Neuronal stem cell (in vitro differentiated cells): ENCODE measurements at regions not wholly inside any gene's neighbourhood (a gene's known extent, or its start where the extent isn't known, plus 50 kb on each side); places are given as distances from the start of the nearest gene placed in this dataset.
"Not testable (repeated sequence)": the region's sequence is repeated elsewhere in the genome, so short reads cannot be mapped to it uniquely, and the experiment has no call there.

ENCODE experiments used
- DNase-seq: peaks from one replicate; pipeline ENCODE4 v3.0.0-alpha.2; 2013; ENCODE audit warnings: low spot score
- H2AFZ ChIP-seq: one replicate; pipeline ENCODE4 v1.6.1; 2013; ENCODE audit warnings: mild to moderate bottlenecking, low read length, inconsistent platforms
- H2AK5ac ChIP-seq: 2 replicates; pipeline ENCODE4 v1.6.1; 2013; ENCODE audit warnings: low read depth, mild to moderate bottlenecking, inconsistent platforms, low read length, moderate library complexity, mixed read lengths
- H2BK120ac ChIP-seq: 2 replicates; pipeline ENCODE4 v1.6.1; 2013; ENCODE audit warnings: low read depth, mild to moderate bottlenecking, inconsistent platforms, low read length, moderate library complexity, mixed read lengths
- H2BK12ac ChIP-seq: one replicate; pipeline ENCODE4 v1.6.1; 2013; ENCODE audit warnings: low read length, inconsistent platforms
- H2BK15ac ChIP-seq: 2 replicates; pipeline ENCODE4 v1.6.1; 2013; ENCODE audit warnings: mild to moderate bottlenecking, low read length, inconsistent platforms, mixed read lengths
- H2BK5ac ChIP-seq: one replicate; pipeline ENCODE4 v1.6.1; 2013; ENCODE audit warnings: inconsistent platforms, mild to moderate bottlenecking, low read length, moderate library complexity
- H3K14ac ChIP-seq: one replicate; pipeline ENCODE4 v1.6.1; 2013; ENCODE audit warnings: low read length, inconsistent platforms
- H3K18ac ChIP-seq: 2 replicates; pipeline ENCODE4 v1.6.1; 2013; ENCODE audit warnings: low read length, inconsistent platforms
- H3K23ac ChIP-seq: 2 replicates; pipeline ENCODE4 v1.6.1; 2013; ENCODE audit warnings: low read depth, mild to moderate bottlenecking, mixed read lengths, low read length, inconsistent platforms; ENCODE audit not compliant: poor library complexity
- H3K27ac ChIP-seq: replicated peaks from 3 replicates; pipeline ENCODE4 v1.5.1; 2013; ENCODE audit warnings: low read length, inconsistent platforms
- H3K27me3 ChIP-seq, 3 experiments: 2 replicates each; pipeline ENCODE4 v1.6.1; 2013; ENCODE audit warnings: low read length in 3 of 3, mild to moderate bottlenecking in 2 of 3, inconsistent platforms in 1 of 3, low read depth in 1 of 3, mixed read lengths in 1 of 3, moderate library complexity in 1 of 3; ENCODE audit not compliant: control insufficient read depth in 3 of 3, insufficient read depth in 3 of 3
- H3K36me3 ChIP-seq, 2 donors: replicated peaks in 1 of 2; 2 replicates each; pipeline ENCODE4 v1.6.1; 2013; ENCODE audit warnings: low read length in 2 of 2; ENCODE audit not compliant: control insufficient read depth in 2 of 2, insufficient read depth in 2 of 2
- H3K4ac ChIP-seq: 2 replicates; pipeline ENCODE4 v1.6.1; 2013; ENCODE audit warnings: inconsistent platforms, mild to moderate bottlenecking, low read length, moderate library complexity
- H3K4me1 ChIP-seq, 2 donors: 1 replicate in 1 of 2; 2 replicates in 1 of 2; pipeline ENCODE4 v1.6.1; 2013; ENCODE audit warnings: low read length in 2 of 2, low read depth in 1 of 2; ENCODE audit not compliant: control insufficient read depth in 2 of 2, insufficient read depth in 1 of 2
- H3K4me2 ChIP-seq: one replicate; pipeline ENCODE4 v1.6.1; 2013; ENCODE audit warnings: mild to moderate bottlenecking, low read length, inconsistent platforms; ENCODE audit not compliant: insufficient read depth, poor library complexity, severe bottlenecking
- H3K4me3 ChIP-seq, 2 donors: 2 replicates each; pipeline ENCODE4 v1.5.1; 2013; ENCODE audit warnings: low read length in 2 of 2, mild to moderate bottlenecking in 2 of 2, inconsistent platforms in 1 of 2, moderate library complexity in 1 of 2
- H3K79me1 ChIP-seq: one replicate; pipeline ENCODE4 v1.6.1; 2013; ENCODE audit warnings: low read depth, mild to moderate bottlenecking, inconsistent platforms, low read length, moderate library complexity
- H3K9ac ChIP-seq: one replicate; pipeline ENCODE4 v1.6.1; 2013; ENCODE audit warnings: mild to moderate bottlenecking, low read depth, low read length, inconsistent platforms; ENCODE audit not compliant: poor library complexity
- H3K9me3 ChIP-seq, 2 donors: replicated peaks in 1 of 2; 2 replicates each; pipeline versions ENCODE3 to v1.6.1; 2013; ENCODE audit warnings: low read length in 2 of 2, mild to moderate bottlenecking in 2 of 2, inconsistent platforms in 1 of 2, low read depth in 1 of 2, mixed read lengths in 1 of 2, moderate library complexity in 1 of 2; ENCODE audit not compliant: control insufficient read depth in 2 of 2, insufficient read depth in 1 of 2
- H4K8ac ChIP-seq: one replicate; pipeline ENCODE4 v1.6.1; 2013; ENCODE audit warnings: low read depth, mild to moderate bottlenecking, inconsistent platforms, low read length, moderate library complexity
- H4K91ac ChIP-seq: one replicate; pipeline ENCODE4 v1.6.1; 2013; ENCODE audit warnings: low read length, low read depth, mild to moderate bottlenecking, inconsistent platforms; ENCODE audit not compliant: poor library complexity
- WGBS, 2 donors: extraction: QIAGEN DNeasy Blood & Tissue Kit; methylation state at CpG; one replicate each; pipeline ENCODE4 v1.1.7; 2013; ENCODE audit warnings: missing lambda C conversion rate in 2 of 2, mixed read lengths in 1 of 2; ENCODE audit not compliant: insufficient read length in 2 of 2, insufficient replicate concordance in 1 of 2; ENCODE audit errors: extremely low coverage in 2 of 2; 5-methylcytosine and 5-hydroxymethylcytosine counted together

- not testable (repeated sequence) for H4K91ac ChIP-seq, H2BK12ac ChIP-seq, H3K23ac ChIP-seq, H3K4me3 ChIP-seq, H3K79me1 ChIP-seq, H2AFZ ChIP-seq, H3K27me3 ChIP-seq, H3K27ac ChIP-seq, H3K9ac ChIP-seq, H2AK5ac ChIP-seq, H2BK5ac ChIP-seq, H3K4ac ChIP-seq, H3K4me2 ChIP-seq, H2BK15ac ChIP-seq, DNase-seq, H3K18ac ChIP-seq, H3K9me3 ChIP-seq, H3K36me3 ChIP-seq, H3K14ac ChIP-seq, H4K8ac ChIP-seq, H2BK120ac ChIP-seq, H3K4me1 ChIP-seq
- no CpG with 5 or more reads among the region's 9 CpGs for WGBS, 2 donors
Observed at GRCh38 chr7:109596948-109597347, 1027.3 kb downstream of the DNAJB9 start.

- WGBS, 2 donors, result no CpG with 5 or more reads among the region's 1 CpG
- no peak overlapping the region for H2BK5ac ChIP-seq
Observed at GRCh38 chr7:109611656-109612055, 1042.0 kb downstream of the DNAJB9 start.

DNA sequence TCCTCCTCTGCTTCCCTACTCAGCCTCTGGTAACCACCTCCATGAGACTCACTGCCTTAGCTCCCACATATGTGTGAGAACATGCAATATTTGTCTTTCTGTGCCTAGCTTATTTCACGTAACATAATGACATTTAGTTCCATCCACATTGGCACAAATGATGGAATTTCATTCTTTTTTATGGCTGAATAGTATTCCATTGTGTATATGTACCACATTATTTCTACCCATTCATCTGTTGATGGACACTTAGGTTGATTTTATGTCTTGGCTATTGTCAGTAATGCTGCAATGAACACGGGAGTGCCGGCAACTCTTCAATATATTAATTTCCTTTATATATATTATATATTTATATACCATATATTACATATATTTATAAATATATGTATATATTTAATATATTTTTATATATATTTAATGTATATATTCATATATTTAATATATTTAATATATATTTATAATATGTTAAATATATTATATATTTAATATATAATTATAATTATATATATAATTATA is 1046.9 kb downstream of the DNAJB9 start:
- Histone ChIP-seq H2AK5ac (no peak overlapping the region), H3K14ac (no peak overlapping the region), H4K8ac (no peak overlapping the region), H2BK12ac (no peak overlapping the region), H3K27me3 (no peaks in the 10 kb centered on the region), H2BK120ac (no peak overlapping the region), H2BK15ac (no peak overlapping the region), H2BK5ac (no peak overlapping the region), H3K4me1 (no peaks in the 10 kb centered on the region), H3K4ac (no peak overlapping the region), H3K9ac (no peak overlapping the region), H3K36me3 (no peaks in the 10 kb centered on the region), H3K4me3 (no peak overlapping the region), H3K79me1 (no peaks in the 10 kb centered on the region), H3K18ac (no peak overlapping the region), H3K9me3 (no peaks in the 10 kb centered on the region), H4K91ac (no peak overlapping the region), H3K23ac (no peak overlapping the region), H2AFZ (no peak overlapping the region), H3K27ac (no peak overlapping the region), H3K4me2 (no peak overlapping the region)
- DNase-seq, result no peak
- WGBS, 2 donors, result no CpG with 5 or more reads among the region's 3 CpGs

More at GRCh38 chr7:109611656-109612055, 1042.0 kb downstream of the DNAJB9 start:
- H2BK12ac ChIP-seq, result no peak overlapping the region
- H3K27me3 ChIP-seq, result no peaks in the 10 kb centered on the region
- H4K8ac ChIP-seq, result no peak overlapping the region
- DNase-seq, result no peak
- H3K9ac ChIP-seq, result no peak overlapping the region
- no peak overlapping the region for H3K4ac ChIP-seq
- H3K14ac ChIP-seq, result no peak overlapping the region
- no peak overlapping the region for H2AFZ ChIP-seq
- H3K27ac ChIP-seq, result no peak overlapping the region
- H2BK15ac ChIP-seq, result no peak overlapping the region
- H2AK5ac ChIP-seq, result no peak overlapping the region
- H3K23ac ChIP-seq, result no peak overlapping the region
- H3K4me2 ChIP-seq, result no peak overlapping the region
- no peaks in the 10 kb centered on the region for H3K4me1 ChIP-seq
- no peak overlapping the region for H4K91ac ChIP-seq
- no peak overlapping the region for H3K18ac ChIP-seq
- H3K79me1 ChIP-seq, result no peaks in the 10 kb centered on the region
- H3K36me3 ChIP-seq, result no peaks in the 10 kb centered on the region
- no peak overlapping the region for H3K4me3 ChIP-seq
- no peak overlapping the region for H2BK120ac ChIP-seq
- H3K9me3 ChIP-seq, result no peaks in the 10 kb centered on the region

- no peak overlapping the region for H4K8ac ChIP-seq
- no peaks in the 10 kb centered on the region for H3K27me3 ChIP-seq
- no peak overlapping the region for H2AFZ ChIP-seq
- no peak overlapping the region for H2BK15ac ChIP-seq
- H3K9me3 ChIP-seq, result no peaks in the 10 kb centered on the region
- no peaks in the 10 kb centered on the region for H3K79me1 ChIP-seq
- no peak overlapping the region for H3K27ac ChIP-seq
- no peak overlapping the region for H2BK5ac ChIP-seq
- no peak overlapping the region for H3K18ac ChIP-seq
- WGBS, 2 donors, result no CpG with 5 or more reads among the region's 1 CpG
- no peaks in the 10 kb centered on the region for H3K4me1 ChIP-seq
- DNase-seq, result no peak
- H3K4me3 ChIP-seq, result no peak overlapping the region
- H3K9ac ChIP-seq, result no peak overlapping the region
- no peak overlapping the region for H2BK12ac ChIP-seq
- no peak overlapping the region for H2AK5ac ChIP-seq
- no peaks in the 10 kb centered on the region for H3K36me3 ChIP-seq
- no peak overlapping the region for H3K4me2 ChIP-seq
- H3K4ac ChIP-seq, result no peak overlapping the region
- no peak overlapping the region for H3K23ac ChIP-seq
- H2BK120ac ChIP-seq, result no peak overlapping the region
- H4K91ac ChIP-seq, result no peak overlapping the region
- H3K14ac ChIP-seq, result no peak overlapping the region
Observed at GRCh38 chr7:109622320-109622719, 1052.6 kb downstream of the DNAJB9 start.
